ENCODE measurements at regions not wholly inside any gene's neighbourhood (a gene's known extent, or its start where the extent isn't known, plus 50 kb on each side); places are given as distances from the start of the nearest gene placed in this dataset.

DNA sequence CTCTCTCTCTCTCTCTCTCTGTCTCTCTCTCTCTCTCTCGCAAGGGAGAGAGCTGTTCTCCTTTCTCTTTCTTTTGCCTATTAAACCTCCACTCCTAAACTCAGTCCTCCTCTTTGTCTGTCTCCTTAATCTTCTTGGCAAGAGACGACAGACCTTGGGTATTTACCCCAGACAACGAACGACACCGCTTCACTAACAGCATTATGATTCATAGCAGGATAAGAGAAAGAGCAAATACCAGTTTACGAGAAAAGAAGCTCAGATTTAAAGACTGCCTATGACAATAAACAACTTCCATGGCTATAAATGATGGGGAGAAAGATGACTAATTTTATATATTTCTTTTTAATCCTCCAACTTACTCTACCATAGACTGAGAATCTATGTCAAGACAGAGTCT lies 1396.5 kb upstream of the CELF2 start:
- no peak for DNase-seq
- peaks cover 0 to 3% (median 0%) of the 10 kb centered on the region in 4 donors for H3K9me3 ChIP-seq
- no peak overlapping the region for H3K4me3 ChIP-seq
- no peaks in the 10 kb centered on the region for H3K36me3 ChIP-seq
- H3K27me3 ChIP-seq = no peaks in the 10 kb centered on the region
- no peak for TF ChIP-seq POLR2A (IDR thresholded peaks at IDR 0.05)
- TF ChIP-seq, protein P1, sequence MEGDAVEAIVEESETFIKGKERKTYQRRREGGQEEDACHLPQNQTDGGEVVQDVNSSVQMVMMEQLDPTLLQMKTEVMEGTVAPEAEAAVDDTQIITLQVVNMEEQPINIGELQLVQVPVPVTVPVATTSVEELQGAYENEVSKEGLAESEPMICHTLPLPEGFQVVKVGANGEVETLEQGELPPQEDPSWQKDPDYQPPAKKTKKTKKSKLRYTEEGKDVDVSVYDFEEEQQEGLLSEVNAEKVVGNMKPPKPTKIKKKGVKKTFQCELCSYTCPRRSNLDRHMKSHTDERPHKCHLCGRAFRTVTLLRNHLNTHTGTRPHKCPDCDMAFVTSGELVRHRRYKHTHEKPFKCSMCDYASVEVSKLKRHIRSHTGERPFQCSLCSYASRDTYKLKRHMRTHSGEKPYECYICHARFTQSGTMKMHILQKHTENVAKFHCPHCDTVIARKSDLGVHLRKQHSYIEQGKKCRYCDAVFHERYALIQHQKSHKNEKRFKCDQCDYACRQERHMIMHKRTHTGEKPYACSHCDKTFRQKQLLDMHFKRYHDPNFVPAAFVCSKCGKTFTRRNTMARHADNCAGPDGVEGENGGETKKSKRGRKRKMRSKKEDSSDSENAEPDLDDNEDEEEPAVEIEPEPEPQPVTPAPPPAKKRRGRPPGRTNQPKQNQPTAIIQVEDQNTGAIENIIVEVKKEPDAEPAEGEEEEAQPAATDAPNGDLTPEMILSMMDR (IDR thresholded peaks at IDR 0.05) = no peak
- H3K4me1 ChIP-seq = no peaks in the 10 kb centered on the region
- H3K27ac ChIP-seq = no peak overlapping the region

DNA sequence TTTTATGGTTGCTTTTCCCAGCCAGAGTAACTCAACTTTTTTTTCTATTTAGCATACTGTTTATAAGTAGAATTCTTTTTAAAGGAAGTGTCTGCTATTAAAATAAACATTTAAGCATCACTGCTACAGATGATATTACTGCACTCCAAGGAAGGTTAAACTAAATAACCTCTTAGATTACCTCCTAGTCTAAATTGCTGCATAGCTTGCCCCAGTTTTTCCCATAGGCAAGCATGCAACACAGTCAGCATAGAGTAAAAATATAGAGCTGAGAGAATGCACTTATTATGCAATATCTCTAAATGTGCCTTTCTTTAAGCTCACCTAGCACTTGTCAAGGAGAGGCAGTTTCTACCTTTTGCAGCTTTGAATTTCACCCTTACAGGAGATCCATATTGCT lies 1392.4 kb upstream of the CELF2 start:
- Histone ChIP-seq H3K27ac (no peak overlapping the region), H3K27me3 (no peaks in the 10 kb centered on the region), H3K4me3 (no peak overlapping the region), H3K36me3 (no peaks in the 10 kb centered on the region), H3K9me3 (peaks cover 0 to 3% (median 0%) of the 10 kb centered on the region in 4 donors), H3K4me1 (no peaks in the 10 kb centered on the region)
- no peak for DNase-seq
- TF ChIP-seq POLR2A (IDR thresholded peaks at IDR 0.05) = no peak
- TF ChIP-seq, protein P1 (IDR thresholded peaks at IDR 0.05) = no peak

DNA sequence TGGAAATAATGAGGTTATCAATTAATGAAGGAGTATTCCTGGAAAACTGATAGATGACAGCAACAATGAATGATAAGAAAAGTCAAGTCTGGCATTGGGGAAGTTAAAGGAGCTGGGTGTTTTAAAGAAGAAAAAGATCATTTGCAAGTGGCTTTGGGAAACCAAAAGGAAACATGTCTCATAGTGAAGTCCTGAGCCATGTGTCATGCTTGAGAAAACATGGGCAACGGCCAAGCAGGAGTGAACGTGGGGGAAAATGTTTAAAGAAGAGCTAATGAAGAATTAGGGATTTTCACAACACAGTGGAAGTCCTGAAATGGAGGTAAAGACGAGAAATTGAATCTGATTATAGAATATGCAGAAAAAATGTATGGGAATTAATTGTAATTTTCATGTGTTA lies 1383.2 kb upstream of the CELF2 start:
- H3K27ac ChIP-seq = no peak overlapping the region
- no peak for DNase-seq
- H3K4me3 ChIP-seq = no peak overlapping the region
- H3K4me1 ChIP-seq = no peaks in the 10 kb centered on the region
- no peaks in the 10 kb centered on the region for H3K27me3 ChIP-seq
- H3K36me3 ChIP-seq = no peaks in the 10 kb centered on the region
- TF ChIP-seq POLR2A (IDR thresholded peaks at IDR 0.05) = no peak
- TF ChIP-seq, protein P1 (IDR thresholded peaks at IDR 0.05) = no peak
- H3K9me3 ChIP-seq = no peaks in the 10 kb centered on the region

DNA sequence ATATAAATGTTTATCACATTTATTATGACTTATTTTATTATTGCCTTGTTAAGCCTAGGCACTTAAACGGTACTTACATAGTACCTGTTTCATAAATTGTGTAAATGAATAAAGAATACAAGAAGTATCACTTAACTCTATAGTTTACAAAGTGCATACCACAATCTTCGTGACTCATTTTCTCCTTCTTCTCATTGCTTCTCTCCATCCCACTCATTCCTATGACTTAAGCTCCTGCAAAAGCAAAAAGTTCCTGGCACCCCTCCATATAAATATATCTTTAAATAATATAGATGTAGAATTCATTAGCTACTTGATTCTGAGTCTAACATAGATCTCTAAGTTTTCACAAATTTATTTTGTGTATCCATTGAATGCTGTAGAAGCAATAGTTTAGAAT lies 1382.0 kb upstream of the CELF2 start:
- no peaks in the 10 kb centered on the region for H3K4me1 ChIP-seq
- H3K9me3 ChIP-seq = no peaks in the 10 kb centered on the region
- no peak for DNase-seq
- H3K36me3 ChIP-seq = no peaks in the 10 kb centered on the region
- no peak overlapping the region for H3K27ac ChIP-seq
- no peaks in the 10 kb centered on the region for H3K27me3 ChIP-seq
- TF ChIP-seq, protein P1 (IDR thresholded peaks at IDR 0.05) = no peak
- TF ChIP-seq POLR2A (IDR thresholded peaks at IDR 0.05) = no peak
- H3K4me3 ChIP-seq = no peak overlapping the region

DNA sequence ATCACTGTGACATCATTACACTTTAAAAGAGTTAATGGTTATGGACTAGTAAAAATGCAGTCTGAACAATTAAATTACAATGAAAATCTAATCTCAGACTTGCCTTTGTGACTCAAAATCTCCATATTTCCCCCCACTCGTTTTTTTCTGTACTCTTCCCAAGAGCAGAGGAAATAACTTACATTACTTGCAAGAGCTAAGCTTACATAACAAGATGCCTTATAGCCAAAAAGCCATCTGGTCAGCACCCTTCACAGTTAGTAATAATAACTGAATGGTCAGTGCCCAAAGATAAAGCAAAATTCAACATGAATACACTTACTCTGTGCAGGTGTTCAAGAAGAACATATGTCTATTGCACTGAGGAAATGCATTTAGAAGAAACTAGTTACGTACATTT lies 1381.5 kb upstream of the CELF2 start:
- H3K4me1 ChIP-seq = no peaks in the 10 kb centered on the region
- H3K27ac ChIP-seq = no peak overlapping the region
- H3K4me3 ChIP-seq = no peak overlapping the region
- TF ChIP-seq, protein P1 (IDR thresholded peaks at IDR 0.05) = no peak
- no peak for TF ChIP-seq POLR2A (IDR thresholded peaks at IDR 0.05)
- H3K36me3 ChIP-seq = no peaks in the 10 kb centered on the region
- DNase-seq = no peak
- no peaks in the 10 kb centered on the region for H3K27me3 ChIP-seq
- no peaks in the 10 kb centered on the region for H3K9me3 ChIP-seq

GRCh38 chr10:9643782-9644181 lies 1373.9 kb upstream of the CELF2 start:
- no peak overlapping the region for H3K27ac ChIP-seq
- H3K4me1 ChIP-seq = no peaks in the 10 kb centered on the region
- no peak for TF ChIP-seq POLR2A (IDR thresholded peaks at IDR 0.05)
- TF ChIP-seq, protein P1 (IDR thresholded peaks at IDR 0.05) = no peak
- DNase-seq = no peak
- H3K4me3 ChIP-seq = no peak overlapping the region
- no peaks in the 10 kb centered on the region for H3K9me3 ChIP-seq
- no peaks in the 10 kb centered on the region for H3K36me3 ChIP-seq
- no peaks in the 10 kb centered on the region for H3K27me3 ChIP-seq
